ENCODE measurements at regions not wholly inside any gene's neighbourhood (a gene's known extent, or its start where the extent isn't known, plus 50 kb on each side); places are given as distances from the start of the nearest gene placed in this dataset.
"Not testable (repeated sequence)": the region's sequence is repeated elsewhere in the genome, so short reads cannot be mapped to it uniquely, and the experiment has no call there.

DNA sequence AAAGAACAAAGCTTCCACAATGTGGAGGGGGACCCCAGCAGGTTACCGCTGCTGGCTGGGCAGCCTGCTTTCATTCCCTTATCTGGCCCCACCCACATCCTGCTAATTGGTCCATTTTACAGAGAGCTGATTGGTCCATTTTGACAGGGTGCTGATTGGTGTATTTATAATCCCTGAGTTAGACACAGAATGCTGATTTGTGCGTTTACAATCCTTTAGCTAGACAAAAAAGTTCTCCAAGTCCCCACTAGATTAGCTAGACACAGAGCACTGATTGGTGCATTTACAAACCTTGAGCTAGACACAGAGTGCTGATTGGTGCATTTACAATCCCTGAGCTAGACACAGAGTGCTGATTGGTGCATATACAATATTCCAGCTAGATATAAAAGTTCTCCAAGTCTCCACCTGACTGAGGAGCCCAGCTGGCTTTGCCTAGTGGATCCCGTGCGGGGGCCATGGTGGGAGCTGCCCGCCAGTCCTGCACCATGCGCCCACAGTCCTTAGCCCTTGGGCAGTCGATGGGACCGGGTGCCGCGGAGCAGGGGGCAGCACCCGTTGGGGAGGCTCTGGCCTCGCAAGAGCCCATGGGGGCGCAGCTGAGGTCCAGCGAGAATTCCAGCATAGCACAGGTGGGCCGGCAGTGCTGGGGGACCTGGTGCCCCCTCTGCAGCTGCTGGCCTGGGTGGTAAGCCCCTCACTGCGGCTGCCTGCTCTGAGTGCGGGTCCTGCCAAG is 88.8 kb upstream of the MYLIP start:
- DNase-seq (ENCODE audit: low read depth): not testable (repeated sequence)

- DNase-seq (ENCODE audit: low read depth): no peak
Measured at GRCh38 chr6:16038938-16039337, 89.9 kb upstream of the MYLIP start.

DNA sequence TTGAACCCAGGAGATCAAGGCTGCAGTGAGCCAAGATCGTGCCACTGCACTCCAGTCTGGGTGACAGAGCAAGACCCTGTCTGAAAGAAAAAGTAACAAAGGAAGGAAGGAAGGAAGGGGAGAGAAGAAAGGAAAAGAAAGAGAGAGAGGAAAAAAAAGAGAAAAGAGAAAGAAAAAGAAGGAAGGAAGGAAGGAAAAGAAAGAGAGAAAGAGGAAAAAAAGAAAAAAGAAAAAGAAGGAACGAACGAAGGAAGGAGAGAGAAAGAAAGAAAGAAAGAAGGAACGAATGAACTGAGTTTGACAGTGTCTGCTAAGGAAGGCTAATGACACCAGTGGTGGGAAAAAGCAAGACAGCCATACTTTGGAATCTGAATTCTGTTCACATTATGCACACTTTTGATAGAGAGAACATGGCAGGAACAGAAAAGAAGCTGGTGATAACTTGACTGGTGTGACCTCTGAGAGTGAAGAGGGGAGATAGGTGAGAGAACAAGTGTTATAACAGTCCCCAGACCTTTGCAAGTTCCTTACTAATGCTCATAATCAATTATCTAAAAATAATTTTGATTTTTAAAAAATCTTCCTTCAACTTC is 93.3 kb upstream of the MYLIP start:
- no peak for DNase-seq (ENCODE audit: low read depth)

- no peak for DNase-seq (ENCODE audit: low read depth)
Measured at GRCh38 chr6:16033214-16033613, 95.7 kb upstream of the MYLIP start.

GRCh38 chr6:16031278-16031981 is 97.5 kb upstream of the MYLIP start:
- no peak for DNase-seq (ENCODE audit: low read depth)

- no peak for DNase-seq (ENCODE audit: low read depth)
Measured at GRCh38 chr6:16028966-16029365, 99.9 kb upstream of the MYLIP start.

- DNase-seq (ENCODE audit: low read depth): no peak
Measured at GRCh38 chr6:16020259-16020658, 108.6 kb upstream of the MYLIP start.

- DNase-seq (ENCODE audit: low read depth): no peak
Measured at GRCh38 chr6:16019462-16019861, 109.4 kb upstream of the MYLIP start.

DNA sequence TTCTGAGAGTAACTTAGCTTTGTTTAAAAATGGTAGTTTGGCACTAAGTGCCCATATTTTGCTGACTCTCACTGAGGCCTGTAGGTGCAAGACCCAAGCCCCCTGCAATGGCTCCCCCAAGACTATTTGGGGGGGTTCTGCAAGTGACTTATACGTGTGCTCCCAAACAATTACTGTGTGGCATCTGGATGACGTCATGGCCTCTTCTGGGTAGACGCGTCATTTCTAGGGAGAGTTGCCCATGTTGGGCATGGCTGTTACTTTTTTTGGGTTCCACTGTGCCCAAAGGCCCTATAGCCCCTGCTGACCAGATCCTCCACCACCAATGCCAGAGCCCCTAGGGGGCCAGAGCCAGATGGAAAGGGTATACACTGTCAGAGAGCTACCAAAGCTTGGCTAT is 110.3 kb upstream of the MYLIP start:
- no peak for DNase-seq (ENCODE audit: low read depth)

- not testable (repeated sequence) for DNase-seq (ENCODE audit: low read depth)
Measured at GRCh38 chr6:16014325-16014724, 114.6 kb upstream of the MYLIP start.

DNA sequence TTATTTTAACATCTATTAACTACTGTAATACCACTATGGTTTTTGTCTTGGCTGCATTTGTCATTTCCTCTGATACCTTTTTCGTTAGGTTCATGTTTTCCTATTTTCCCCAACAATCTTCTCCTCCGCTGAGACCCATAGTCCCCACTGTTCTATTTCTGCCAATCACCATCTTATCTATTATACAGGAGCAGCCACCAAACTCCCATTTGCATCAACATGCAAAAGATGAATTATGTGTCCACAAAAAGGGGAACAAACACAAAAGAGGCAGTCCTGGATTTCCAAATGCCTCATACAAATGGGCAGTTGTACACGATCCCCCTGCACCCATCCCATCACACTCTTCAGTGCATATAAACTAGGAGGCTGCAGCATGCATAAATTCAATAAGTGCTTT is 121.7 kb upstream of the MYLIP start:
- DNase-seq (ENCODE audit: low read depth): no peak

DNA sequence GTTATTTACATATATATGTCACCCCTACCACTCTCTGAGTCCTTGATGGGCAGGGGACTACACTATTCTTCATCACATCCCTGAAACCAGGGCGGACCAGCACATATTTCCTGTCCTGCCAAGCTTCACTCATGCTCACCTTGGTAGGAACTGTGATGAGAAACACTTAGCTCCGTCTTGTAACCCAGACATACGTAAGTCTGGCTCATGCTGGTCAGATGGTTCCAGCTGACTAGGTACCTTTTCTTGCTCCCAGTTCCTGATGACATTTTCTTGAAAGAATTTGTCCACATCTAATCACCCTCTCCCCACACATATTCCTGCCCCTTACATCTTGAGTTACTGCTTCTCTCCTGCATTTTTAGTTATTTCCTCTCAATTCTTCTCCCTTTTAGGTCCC is 122.2 kb upstream of the MYLIP start:
- DNase-seq (ENCODE audit: low read depth): no peak

GRCh38 chr6:16004934-16005679 is 123.8 kb upstream of the MYLIP start:
- no peak for DNase-seq (ENCODE audit: low read depth)

GRCh38 chr6:16003197-16003491 is 125.7 kb upstream of the MYLIP start:
- DNase-seq (ENCODE audit: low read depth): no peak

DNA sequence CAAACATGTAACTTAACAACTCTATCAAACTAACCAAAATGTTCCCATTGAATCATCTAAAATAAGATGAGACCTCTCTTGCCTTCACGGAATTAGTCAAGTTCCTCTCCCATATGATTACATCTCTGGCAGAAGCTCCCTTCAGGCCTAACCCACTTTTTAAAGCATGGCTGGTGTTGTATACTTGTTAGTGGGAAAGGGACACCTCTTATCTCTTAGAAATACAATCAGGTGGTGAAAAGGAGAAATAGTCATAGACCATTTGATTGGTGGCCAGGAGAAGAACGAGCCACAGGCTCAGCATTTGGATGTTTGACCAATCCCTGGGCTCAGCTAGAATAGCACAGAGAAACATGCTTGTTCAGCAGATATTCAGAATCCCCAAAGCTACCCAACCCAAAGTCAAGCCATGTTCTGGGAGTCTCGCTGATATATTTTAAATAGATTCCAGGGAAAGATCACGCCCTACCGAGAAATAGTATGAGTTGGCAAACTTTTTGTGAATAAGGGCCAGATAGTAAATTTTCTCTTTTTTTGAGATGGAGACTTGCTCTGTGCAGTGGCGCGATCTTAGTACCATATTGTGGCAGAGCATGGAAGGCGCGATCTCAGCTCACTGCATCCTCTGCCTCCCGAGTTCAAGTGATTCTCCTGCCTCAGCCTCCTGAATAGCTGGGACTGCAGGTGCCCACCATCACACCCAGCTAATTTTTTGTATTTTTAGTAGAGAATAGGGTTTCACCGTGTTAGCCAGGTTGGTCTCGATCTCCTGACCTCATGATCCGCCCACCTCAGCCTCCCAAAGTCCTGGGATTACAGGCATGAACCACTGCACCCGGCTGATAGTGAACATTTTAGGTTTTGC is 126.3 kb upstream of the MYLIP start:
- no peak for DNase-seq (ENCODE audit: low read depth)

DNA sequence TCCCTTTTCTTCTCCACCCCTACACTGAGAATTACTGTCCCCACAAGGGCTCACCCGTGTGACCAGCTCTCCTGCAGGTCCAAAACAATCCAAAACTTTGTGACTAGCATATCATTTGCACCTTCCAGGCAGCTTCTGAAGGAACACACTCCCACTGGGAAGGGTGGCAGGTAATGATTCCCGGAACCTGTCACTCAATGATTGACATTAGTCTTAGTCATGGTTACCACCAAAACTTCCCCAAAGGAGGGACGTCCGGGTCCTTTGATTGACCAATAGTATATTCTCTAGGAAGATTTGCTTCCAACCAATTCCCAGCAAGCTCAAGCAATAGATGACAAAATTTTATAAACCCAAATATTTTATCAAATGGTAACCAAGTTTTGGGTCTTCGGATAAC is 127.7 kb upstream of the MYLIP start:
- DNase-seq (ENCODE audit: low read depth): no peak

GRCh38 chr6:15999201-15999600 is 129.7 kb upstream of the MYLIP start:
- no peak for DNase-seq (ENCODE audit: low read depth)

DNA sequence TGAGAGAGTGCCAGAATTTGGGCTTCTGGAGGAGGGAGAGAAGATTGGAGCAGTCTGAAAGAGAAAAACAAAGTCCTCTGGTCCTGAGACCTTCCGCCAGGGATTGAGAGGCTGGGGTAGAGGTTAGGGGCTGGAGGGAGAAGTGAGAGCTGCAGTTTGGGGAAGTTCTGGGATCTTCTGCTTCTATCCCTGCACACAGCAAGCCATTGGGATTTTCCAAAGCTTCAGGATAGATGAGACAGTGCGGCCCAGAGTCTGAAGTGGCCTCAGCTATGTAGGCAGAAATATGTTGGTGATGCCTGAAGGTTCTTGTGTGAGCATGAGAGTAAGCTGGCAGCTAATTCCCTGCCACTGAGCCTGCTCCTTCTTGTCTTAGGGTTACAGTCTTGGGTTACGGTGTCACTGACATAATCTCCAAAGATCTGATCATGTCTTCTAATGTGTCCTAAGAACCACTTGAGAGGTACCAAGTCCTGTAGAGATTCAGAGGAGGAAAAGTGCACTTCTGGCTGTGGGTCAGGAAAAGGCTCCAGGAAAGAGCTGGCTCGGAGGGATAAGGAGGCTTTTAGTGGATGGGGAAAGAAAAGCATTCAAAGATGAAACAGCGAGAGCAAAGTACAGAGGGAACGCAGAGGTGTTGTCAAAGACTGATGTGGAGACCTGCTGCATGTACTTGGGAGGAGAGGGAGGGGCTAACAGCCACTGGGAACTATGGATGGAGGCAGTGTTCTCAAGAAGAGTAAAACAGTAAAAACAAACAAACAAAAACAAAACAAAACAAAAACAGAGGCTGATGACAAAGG is 131.1 kb upstream of the MYLIP start:
- no peak for DNase-seq (ENCODE audit: low read depth)

DNA sequence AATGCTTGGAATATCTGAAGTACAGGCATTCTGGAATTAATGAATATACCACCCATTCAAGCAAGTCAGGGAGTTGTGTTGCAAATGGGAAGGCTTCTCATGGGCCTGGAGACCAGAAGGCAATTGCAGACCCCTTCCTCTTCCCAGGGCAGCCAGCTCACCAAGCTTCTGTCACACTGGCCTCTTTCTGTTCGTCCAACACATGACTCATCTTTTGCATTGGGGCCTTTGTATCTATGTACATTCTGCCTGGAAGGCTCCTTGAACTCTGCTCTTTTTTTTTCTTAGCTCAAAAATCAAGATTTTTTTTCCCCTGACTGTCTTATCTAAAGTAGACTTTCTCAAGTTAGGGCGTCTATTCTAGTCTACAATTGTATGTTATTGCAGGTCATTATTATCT is 132.9 kb upstream of the MYLIP start:
- no peak for DNase-seq (ENCODE audit: low read depth)

GRCh38 chr6:15995493-15995892 is 133.4 kb upstream of the MYLIP start:
- no peak for DNase-seq (ENCODE audit: low read depth)

GRCh38 chr6:15994814-15995459 is 133.9 kb upstream of the MYLIP start:
- DNase-seq (ENCODE audit: low read depth): no peak
